Activated CD4-positive, alpha-beta T cell treated with anti-CD3 and anti-CD28 coated beads for 4 hours (primary cell): ENCODE measurements at regions not wholly inside any gene's neighbourhood (a gene's known extent, or its start where the extent isn't known, plus 50 kb on each side); places are given as distances from the start of the nearest gene placed in this dataset.
"Not testable (repeated sequence)": the region's sequence is repeated elsewhere in the genome, so short reads cannot be mapped to it uniquely, and the experiment has no call there.

ENCODE experiments used
- DNase-seq, 2 donors: peaks; one replicate each; pipeline ENCODE4 v3.0.0-alpha.2; 2020

GRCh38 chr1:194357573-194358207 lies 1171.3 kb upstream of the B3GALT2 start:
- DNase-seq = not testable (repeated sequence)

- no peak for DNase-seq
These were observed 1169.2 kb upstream of the B3GALT2 start for GRCh38 chr1:194355488-194356106.

- no peak for DNase-seq
These were observed 1166.7 kb upstream of the B3GALT2 start for GRCh38 chr1:194353121-194353520.

- DNase-seq = no peak
These were observed 1160.8 kb upstream of the B3GALT2 start for GRCh38 chr1:194347200-194347599.

GRCh38 chr1:194342484-194343262 lies 1156.3 kb upstream of the B3GALT2 start:
- DNase-seq = no peak

DNA sequence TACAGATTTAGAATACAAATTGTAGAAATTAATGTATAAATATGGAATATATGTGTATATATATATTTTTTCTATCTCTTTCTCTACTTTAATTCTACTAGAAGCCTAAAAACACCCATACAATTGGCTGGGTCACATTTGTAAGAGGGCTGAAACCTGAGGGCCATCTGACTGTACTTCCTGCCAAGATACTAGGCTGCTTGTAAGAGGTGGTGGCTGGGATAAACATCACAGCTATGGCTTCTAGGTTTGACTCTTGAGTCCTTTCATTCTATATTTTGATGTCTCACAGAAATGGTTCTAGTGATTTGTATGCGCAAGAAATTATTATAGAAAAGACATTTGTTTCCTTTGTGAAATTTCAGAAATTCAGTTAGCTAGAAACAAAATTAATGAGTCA lies 1155.2 kb upstream of the B3GALT2 start:
- DNase-seq = no peak

DNA sequence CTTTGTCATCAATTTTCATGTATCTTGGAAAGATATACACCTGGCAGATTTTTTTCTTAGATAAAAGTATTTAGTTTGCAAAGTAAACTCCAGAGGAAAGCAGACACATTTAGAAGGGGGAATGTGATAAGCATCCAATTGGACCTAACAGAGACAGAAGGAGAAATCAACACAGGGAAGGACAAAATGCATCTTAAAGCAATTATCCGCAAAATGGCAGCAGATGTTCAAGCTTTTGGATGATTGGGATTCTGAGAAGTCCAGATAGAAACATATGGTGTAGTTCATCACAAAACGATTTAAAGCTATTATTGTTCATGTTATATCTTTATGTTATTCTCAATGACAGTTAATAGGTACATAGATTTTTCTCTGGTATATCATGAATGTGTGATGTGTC lies 1153.1 kb upstream of the B3GALT2 start:
- no peak for DNase-seq

GRCh38 chr1:194338241-194338948 lies 1152.0 kb upstream of the B3GALT2 start:
- DNase-seq = no peak

- DNase-seq = no peak
These were observed 1146.8 kb upstream of the B3GALT2 start for GRCh38 chr1:194333240-194333639.

- no peak for DNase-seq
These were observed 1145.3 kb upstream of the B3GALT2 start for GRCh38 chr1:194331758-194332157.

DNA sequence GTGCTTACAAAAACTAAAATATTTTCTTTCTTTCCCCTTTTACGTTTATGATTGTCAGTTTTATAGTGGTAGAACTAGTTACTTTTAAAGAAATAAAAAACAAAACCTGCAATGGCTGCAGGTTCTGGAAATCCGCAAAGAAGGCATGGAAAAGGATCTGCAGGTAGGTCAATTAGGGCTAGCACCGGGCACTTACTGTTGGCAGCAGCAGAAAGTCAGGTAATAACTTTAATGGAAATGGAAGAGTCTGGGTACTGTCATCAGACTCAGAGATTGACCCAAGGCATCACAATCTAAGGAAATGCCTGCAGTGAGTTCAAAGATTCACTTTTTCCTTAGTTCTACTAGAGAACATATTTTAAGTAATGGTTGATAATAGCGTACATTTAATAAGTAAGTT lies 1136.3 kb upstream of the B3GALT2 start:
- no peak for DNase-seq

DNA sequence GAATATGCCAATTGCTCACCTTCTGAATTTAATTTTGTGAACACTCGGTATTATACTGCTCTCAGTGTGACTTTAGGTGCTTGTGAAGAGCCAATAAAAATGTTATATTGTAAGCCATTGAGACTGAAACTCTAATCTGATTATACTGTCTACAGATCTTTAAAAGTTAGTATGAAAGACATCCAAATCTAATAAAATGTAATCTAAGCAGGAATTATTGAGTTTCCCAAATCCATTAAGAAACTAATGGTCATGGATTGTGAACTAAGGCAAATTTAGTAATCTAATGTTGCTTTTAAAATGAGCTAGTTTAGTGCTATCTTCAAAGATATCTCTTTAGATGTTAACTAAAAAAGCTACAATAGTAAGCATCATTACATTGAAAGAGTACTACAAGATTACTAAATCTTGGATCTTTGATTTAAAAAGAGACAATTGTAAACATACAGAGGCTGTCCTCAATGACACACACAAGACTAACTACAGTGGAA lies 1132.4 kb upstream of the B3GALT2 start:
- no peak for DNase-seq

GRCh38 chr1:194309697-194310096 lies 1123.3 kb upstream of the B3GALT2 start:
- DNase-seq = no peak

DNA sequence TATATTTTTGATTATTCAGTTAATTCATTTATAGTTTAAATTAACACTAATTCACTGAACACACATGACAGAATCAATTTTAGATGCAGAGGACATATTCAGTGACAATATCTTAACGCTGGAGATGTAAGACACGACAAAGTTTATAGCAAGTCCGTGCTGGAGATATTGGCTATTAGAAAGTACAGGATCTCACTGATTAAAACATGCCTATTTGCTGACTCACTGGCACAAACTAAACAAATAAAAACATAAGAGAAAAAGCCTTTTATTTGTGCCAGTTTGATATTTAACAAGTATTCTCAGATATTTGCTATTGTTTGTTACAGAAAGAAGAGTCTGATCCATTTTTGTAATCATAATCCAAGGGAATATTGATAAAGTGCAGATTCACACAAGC lies 1122.9 kb upstream of the B3GALT2 start:
- no peak for DNase-seq

DNA sequence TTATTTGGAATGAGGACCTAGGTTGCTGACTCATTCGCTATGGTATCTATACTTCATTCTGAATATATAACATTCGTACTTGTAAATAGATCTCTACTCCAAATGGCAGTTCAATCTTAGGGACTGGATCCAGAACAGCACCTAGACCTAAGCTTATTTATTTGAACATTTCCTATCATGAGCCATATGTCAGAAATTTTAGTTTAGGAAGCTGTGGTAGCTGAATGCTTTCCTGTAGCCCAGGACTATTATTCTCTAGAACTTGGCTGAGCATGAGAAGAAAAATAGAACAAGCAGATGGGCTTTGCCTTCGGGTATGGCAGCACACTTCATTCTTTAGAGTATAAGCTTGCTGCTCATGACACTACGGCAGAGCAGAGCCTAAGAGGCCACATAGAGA lies 1114.4 kb upstream of the B3GALT2 start:
- no peak for DNase-seq

DNA sequence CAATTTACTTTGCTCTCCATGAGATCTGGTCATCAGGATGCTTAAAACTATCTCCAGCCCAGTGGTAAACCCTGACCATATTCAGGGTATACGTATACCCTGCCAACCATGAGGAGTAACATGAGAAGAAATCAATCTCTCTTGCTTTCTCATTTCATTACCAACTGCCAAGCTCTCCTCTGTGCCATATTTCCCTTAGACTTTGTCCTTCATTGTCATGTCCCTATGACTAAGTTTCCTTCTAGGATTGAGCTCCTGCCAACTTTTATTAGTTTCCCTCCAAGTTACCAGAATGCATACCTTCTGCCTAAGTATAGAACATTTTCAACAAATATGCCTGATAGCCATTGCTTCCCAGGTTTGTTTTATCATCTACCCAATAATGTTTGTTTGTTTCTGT lies 1113.9 kb upstream of the B3GALT2 start:
- DNase-seq = no peak

DNA sequence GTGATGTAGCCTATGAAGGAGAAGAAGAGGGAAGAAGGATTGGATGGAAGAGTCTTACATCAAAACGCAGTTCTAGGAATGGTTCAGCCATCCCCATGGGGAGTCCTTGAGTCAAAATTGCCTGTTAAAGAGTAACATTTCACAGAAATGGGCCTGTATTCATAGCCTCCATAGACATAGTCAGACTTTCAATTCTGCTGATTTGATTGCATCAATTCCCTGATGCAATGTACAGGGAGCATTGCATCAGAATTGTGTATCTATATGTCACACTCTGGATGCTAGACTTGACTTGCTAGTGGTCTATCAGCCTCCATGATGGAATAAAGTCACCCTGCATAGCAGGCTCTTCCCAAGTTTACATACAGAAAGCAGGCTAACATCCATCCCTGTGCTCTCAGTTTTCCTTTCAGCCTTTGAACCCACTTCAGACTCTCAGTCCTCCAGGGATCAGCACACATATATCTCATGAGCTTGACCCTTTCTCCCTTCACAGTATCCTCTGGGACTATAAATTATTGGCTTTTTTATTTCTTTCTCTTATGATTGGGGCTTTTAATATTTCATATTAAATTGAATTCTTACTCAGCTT lies 1111.7 kb upstream of the B3GALT2 start:
- DNase-seq = no peak

DNA sequence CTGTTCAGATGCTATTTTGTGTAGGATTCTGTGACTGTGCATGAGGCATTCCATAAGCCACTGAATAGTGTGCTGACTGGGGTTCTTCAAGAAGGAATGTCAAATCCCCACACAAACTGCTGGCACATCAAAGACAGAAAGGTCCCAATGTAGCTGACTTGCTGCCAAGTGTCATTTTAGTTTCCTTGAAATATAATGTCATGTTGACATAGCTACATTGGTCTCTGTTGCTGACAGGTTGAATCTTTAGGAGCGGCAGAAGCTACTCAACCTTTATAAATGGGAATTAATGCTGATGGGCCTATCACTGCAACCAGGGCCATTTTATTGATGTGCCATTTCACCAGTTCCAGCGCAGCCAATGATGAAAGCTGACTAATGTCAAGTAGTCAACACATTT lies 1110.7 kb upstream of the B3GALT2 start:
- DNase-seq = no peak

GRCh38 chr1:194296201-194296600 lies 1109.8 kb upstream of the B3GALT2 start:
- DNase-seq = no peak

DNA sequence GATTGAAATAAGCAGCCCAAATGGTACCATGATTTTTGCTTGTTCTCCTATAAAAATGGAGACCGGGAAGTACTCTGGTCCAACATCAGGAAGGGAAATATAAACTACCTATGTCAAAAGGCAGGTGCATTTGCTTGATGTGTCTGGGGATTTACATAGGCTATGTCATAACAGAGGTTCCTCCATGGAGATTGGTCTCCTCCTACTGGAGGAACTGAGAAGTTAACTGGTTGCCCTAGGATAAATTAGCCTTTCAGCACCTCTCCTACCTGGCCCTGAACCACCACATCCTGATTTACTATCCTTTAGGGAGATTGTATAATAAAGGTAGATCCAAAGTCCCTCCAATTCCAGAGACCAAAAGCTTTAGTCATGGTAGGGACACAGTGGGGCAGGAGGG lies 1109.3 kb upstream of the B3GALT2 start:
- DNase-seq = peak; percentile 25 to 50

DNA sequence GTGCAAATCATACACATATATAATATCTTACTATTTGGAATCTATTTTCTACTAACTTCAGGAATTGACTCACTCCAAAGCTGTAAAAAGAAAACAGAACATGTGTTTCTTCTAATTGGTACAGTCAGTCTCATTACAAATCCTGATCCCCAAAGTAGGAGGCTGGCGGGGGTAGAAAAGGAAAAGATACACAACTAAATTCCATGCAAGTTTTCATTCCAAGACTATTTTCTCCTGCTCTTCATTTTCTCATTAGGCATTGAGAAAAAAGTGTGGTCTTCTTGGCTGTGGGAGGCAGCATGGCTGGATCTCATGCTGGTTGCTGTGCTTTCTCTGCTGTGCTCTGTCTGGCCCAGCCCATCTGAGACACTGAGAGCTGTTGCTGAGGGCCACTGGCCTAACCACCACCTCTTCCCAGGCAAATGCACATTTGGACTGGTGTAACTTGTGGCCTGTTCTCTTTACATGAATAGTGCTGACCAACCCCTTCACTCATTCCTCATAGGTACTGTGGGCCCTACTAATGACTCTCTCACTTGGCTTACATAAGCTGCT lies 1107.5 kb upstream of the B3GALT2 start:
- DNase-seq = no peak

DNA sequence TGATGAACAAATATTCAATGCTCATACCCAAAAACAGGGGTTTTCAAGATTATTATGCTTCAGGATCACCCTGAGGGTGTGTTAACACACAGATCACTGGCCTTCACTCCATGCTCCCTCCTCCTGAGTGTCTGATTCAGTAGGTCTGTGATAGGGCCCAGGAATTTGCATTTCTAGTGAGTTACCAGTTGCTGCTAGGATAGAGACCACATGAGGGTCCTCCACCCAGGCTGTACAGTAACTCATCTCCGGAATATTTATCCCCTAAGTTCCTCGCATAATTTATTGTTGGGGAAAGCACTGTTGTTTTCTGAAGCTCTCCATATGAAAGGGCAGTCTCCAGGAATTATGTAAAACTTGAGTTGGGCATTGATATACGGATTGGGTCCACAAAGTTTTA lies 1106.6 kb upstream of the B3GALT2 start:
- no peak for DNase-seq
